Neuronal stem cell (in vitro differentiated cells): ENCODE measurements at regions not wholly inside any gene's neighbourhood (a gene's known extent, or its start where the extent isn't known, plus 50 kb on each side); places are given as distances from the start of the nearest gene placed in this dataset.

ENCODE experiments used
- DNase-seq: peaks from one replicate; pipeline ENCODE4 v3.0.0-alpha.2; 2013; ENCODE audit warnings: low spot score
- H2AFZ ChIP-seq: one replicate; pipeline ENCODE4 v1.6.1; 2013; ENCODE audit warnings: mild to moderate bottlenecking, low read length, inconsistent platforms
- H2AK5ac ChIP-seq: 2 replicates; pipeline ENCODE4 v1.6.1; 2013; ENCODE audit warnings: low read depth, mild to moderate bottlenecking, inconsistent platforms, low read length, moderate library complexity, mixed read lengths
- H2BK120ac ChIP-seq: 2 replicates; pipeline ENCODE4 v1.6.1; 2013; ENCODE audit warnings: low read depth, mild to moderate bottlenecking, inconsistent platforms, low read length, moderate library complexity, mixed read lengths
- H2BK12ac ChIP-seq: one replicate; pipeline ENCODE4 v1.6.1; 2013; ENCODE audit warnings: low read length, inconsistent platforms
- H2BK15ac ChIP-seq: 2 replicates; pipeline ENCODE4 v1.6.1; 2013; ENCODE audit warnings: mild to moderate bottlenecking, low read length, inconsistent platforms, mixed read lengths
- H2BK5ac ChIP-seq: one replicate; pipeline ENCODE4 v1.6.1; 2013; ENCODE audit warnings: inconsistent platforms, mild to moderate bottlenecking, low read length, moderate library complexity
- H3K14ac ChIP-seq: one replicate; pipeline ENCODE4 v1.6.1; 2013; ENCODE audit warnings: low read length, inconsistent platforms
- H3K18ac ChIP-seq: 2 replicates; pipeline ENCODE4 v1.6.1; 2013; ENCODE audit warnings: low read length, inconsistent platforms
- H3K23ac ChIP-seq: 2 replicates; pipeline ENCODE4 v1.6.1; 2013; ENCODE audit warnings: low read depth, mild to moderate bottlenecking, mixed read lengths, low read length, inconsistent platforms; ENCODE audit not compliant: poor library complexity
- H3K27ac ChIP-seq: replicated peaks from 3 replicates; pipeline ENCODE4 v1.5.1; 2013; ENCODE audit warnings: low read length, inconsistent platforms
- H3K27me3 ChIP-seq, 3 experiments: 2 replicates each; pipeline ENCODE4 v1.6.1; 2013; ENCODE audit warnings: low read length in 3 of 3, mild to moderate bottlenecking in 2 of 3, inconsistent platforms in 1 of 3, low read depth in 1 of 3, mixed read lengths in 1 of 3, moderate library complexity in 1 of 3; ENCODE audit not compliant: control insufficient read depth in 3 of 3, insufficient read depth in 3 of 3
- H3K36me3 ChIP-seq, 2 donors: replicated peaks in 1 of 2; 2 replicates each; pipeline ENCODE4 v1.6.1; 2013; ENCODE audit warnings: low read length in 2 of 2; ENCODE audit not compliant: control insufficient read depth in 2 of 2, insufficient read depth in 2 of 2
- H3K4ac ChIP-seq: 2 replicates; pipeline ENCODE4 v1.6.1; 2013; ENCODE audit warnings: inconsistent platforms, mild to moderate bottlenecking, low read length, moderate library complexity
- H3K4me1 ChIP-seq, 2 donors: 1 replicate in 1 of 2; 2 replicates in 1 of 2; pipeline ENCODE4 v1.6.1; 2013; ENCODE audit warnings: low read length in 2 of 2, low read depth in 1 of 2; ENCODE audit not compliant: control insufficient read depth in 2 of 2, insufficient read depth in 1 of 2
- H3K4me2 ChIP-seq: one replicate; pipeline ENCODE4 v1.6.1; 2013; ENCODE audit warnings: mild to moderate bottlenecking, low read length, inconsistent platforms; ENCODE audit not compliant: insufficient read depth, poor library complexity, severe bottlenecking
- H3K4me3 ChIP-seq, 2 donors: 2 replicates each; pipeline ENCODE4 v1.5.1; 2013; ENCODE audit warnings: low read length in 2 of 2, mild to moderate bottlenecking in 2 of 2, inconsistent platforms in 1 of 2, moderate library complexity in 1 of 2
- H3K79me1 ChIP-seq: one replicate; pipeline ENCODE4 v1.6.1; 2013; ENCODE audit warnings: low read depth, mild to moderate bottlenecking, inconsistent platforms, low read length, moderate library complexity
- H3K9ac ChIP-seq: one replicate; pipeline ENCODE4 v1.6.1; 2013; ENCODE audit warnings: mild to moderate bottlenecking, low read depth, low read length, inconsistent platforms; ENCODE audit not compliant: poor library complexity
- H3K9me3 ChIP-seq, 2 donors: replicated peaks in 1 of 2; 2 replicates each; pipeline versions ENCODE3 to v1.6.1; 2013; ENCODE audit warnings: low read length in 2 of 2, mild to moderate bottlenecking in 2 of 2, inconsistent platforms in 1 of 2, low read depth in 1 of 2, mixed read lengths in 1 of 2, moderate library complexity in 1 of 2; ENCODE audit not compliant: control insufficient read depth in 2 of 2, insufficient read depth in 1 of 2
- H4K8ac ChIP-seq: one replicate; pipeline ENCODE4 v1.6.1; 2013; ENCODE audit warnings: low read depth, mild to moderate bottlenecking, inconsistent platforms, low read length, moderate library complexity
- H4K91ac ChIP-seq: one replicate; pipeline ENCODE4 v1.6.1; 2013; ENCODE audit warnings: low read length, low read depth, mild to moderate bottlenecking, inconsistent platforms; ENCODE audit not compliant: poor library complexity
- WGBS, 2 donors: extraction: QIAGEN DNeasy Blood & Tissue Kit; methylation state at CpG; one replicate each; pipeline ENCODE4 v1.1.7; 2013; ENCODE audit warnings: missing lambda C conversion rate in 2 of 2, mixed read lengths in 1 of 2; ENCODE audit not compliant: insufficient read length in 2 of 2, insufficient replicate concordance in 1 of 2; ENCODE audit errors: extremely low coverage in 2 of 2; 5-methylcytosine and 5-hydroxymethylcytosine counted together

DNA sequence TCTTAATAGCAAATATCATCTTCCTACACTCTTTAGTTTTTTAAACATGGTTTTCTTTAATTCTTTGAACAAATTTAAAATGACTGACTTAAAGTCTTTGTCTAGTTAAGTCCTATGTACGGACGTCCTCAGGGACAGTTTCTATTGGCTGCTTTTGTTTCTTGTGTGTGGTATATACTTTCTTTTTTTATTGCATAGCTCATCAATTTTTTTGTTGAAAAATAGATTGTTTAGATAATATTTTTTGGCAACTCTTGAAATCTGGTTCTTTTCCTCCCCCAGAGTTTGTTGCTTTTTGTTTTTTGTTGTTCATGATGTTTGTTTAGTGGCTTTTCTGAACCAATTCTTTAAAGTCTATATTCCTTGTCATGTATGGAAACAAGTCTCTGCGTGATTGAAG is 479.8 kb downstream of the PREX1 start:
- Histone ChIP-seq H2BK5ac (no peak overlapping the region), H3K4me3 (no peak overlapping the region), H3K4ac (no peak overlapping the region), H2BK120ac (no peak overlapping the region), H3K36me3 (no peaks in the 10 kb centered on the region), H3K9me3 (no peaks in the 10 kb centered on the region), H2AFZ (no peak overlapping the region), H3K23ac (no peak overlapping the region), H2BK12ac (no peak overlapping the region), H3K9ac (no peak overlapping the region), H2BK15ac (no peak overlapping the region), H3K18ac (no peak overlapping the region), H3K14ac (no peak overlapping the region), H3K27ac (no peak overlapping the region), H3K4me2 (no peak overlapping the region), H3K4me1 (peaks cover 0 to 2% of the 10 kb centered on the region in 2 donors), H4K8ac (no peak overlapping the region), H4K91ac (no peak overlapping the region), H3K27me3 (peaks cover 0 to 2% (median 0%) of the 10 kb centered on the region in 3 experiments), H2AK5ac (no peak overlapping the region), H3K79me1 (no peaks in the 10 kb centered on the region)
- no CpG with 5 or more reads among the region's 3 CpGs for WGBS, 2 donors
- no peak for DNase-seq

DNA sequence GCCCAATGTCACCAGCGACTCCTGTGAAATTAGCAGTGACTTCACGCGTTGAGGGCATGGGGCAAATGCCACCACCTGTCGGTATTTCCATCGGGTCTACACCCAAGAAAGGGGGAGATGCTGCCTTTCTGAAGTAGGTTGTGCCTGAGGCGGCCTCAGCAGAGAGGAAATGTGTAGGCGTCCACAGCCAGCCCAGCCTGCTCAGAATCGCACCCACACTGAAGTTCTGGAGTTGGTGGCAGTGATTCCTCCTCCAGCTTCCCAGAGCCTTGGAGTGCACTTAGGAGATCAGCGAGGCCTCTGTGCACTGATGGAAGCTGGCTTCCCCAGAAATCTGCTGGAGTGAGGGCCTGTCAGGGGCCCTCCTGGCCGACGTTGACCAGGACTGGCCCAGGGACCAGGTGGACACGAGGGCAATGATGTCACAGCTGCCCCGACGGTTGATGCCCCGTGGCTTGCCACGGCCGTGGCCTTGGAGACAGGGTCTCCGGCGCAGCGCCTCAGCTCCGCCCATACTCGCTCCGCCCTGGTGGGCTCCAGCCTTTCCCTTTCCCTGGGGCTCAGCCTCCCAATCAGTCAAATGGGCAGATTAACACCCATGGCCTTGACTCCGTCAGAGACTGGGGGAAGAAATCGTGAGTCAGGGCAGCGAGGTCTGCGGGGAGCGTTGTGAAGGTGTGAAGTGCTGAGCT is 484.8 kb downstream of the PREX1 start:
- no CpG with 5 or more reads among the region's 28 CpGs for WGBS, 2 donors

DNA sequence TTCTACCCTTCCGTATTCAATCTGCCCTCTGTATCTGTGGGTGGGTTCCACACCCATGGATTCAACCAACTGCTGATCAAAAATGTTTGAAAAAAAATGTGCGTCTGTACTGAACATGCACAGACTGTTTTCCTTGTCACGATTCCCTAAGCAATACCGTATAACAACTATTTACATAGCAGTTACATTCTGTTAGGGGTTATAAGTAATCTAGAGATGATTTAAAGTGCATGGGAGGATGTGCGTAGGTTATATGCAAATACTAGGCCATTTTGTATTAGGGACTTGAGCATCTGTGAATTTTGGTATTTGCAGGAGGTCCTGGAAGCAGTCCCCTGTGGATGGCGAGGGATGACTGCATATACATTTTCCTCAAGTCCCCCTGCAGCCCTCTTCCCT is 486.9 kb downstream of the PREX1 start:
- no peak overlapping the region for H2AFZ ChIP-seq

More for the DNA sequence above, 484.8 kb downstream of the PREX1 start:
- Histone ChIP-seq H3K79me1 (no peaks in the 10 kb centered on the region), H3K23ac (no peak overlapping the region), H2BK5ac (no peak overlapping the region), H2AFZ (no peak overlapping the region), H2AK5ac (peak overlapping the region; percentile 49), H3K4me1 (no peaks in the 10 kb centered on the region), H3K27me3 (peaks cover 0 to 14% (median 0%) of the 10 kb centered on the region in 3 experiments), H3K4ac (no peak overlapping the region), H3K4me2 (no peak overlapping the region), H4K8ac (no peak overlapping the region), H2BK120ac (no peak overlapping the region), H3K36me3 (no peaks in the 10 kb centered on the region), H3K9me3 (no peaks in the 10 kb centered on the region), H3K18ac (peak overlapping the region; percentile 71), H3K14ac (no peak overlapping the region), H3K27ac (no peak overlapping the region), H4K91ac (no peak overlapping the region), H3K9ac (no peak overlapping the region), H2BK15ac (peak overlapping the region; percentile 51), H3K4me3 (no peak overlapping the region), H2BK12ac (peak overlapping the region; percentile 43)
- no peak for DNase-seq

DNA sequence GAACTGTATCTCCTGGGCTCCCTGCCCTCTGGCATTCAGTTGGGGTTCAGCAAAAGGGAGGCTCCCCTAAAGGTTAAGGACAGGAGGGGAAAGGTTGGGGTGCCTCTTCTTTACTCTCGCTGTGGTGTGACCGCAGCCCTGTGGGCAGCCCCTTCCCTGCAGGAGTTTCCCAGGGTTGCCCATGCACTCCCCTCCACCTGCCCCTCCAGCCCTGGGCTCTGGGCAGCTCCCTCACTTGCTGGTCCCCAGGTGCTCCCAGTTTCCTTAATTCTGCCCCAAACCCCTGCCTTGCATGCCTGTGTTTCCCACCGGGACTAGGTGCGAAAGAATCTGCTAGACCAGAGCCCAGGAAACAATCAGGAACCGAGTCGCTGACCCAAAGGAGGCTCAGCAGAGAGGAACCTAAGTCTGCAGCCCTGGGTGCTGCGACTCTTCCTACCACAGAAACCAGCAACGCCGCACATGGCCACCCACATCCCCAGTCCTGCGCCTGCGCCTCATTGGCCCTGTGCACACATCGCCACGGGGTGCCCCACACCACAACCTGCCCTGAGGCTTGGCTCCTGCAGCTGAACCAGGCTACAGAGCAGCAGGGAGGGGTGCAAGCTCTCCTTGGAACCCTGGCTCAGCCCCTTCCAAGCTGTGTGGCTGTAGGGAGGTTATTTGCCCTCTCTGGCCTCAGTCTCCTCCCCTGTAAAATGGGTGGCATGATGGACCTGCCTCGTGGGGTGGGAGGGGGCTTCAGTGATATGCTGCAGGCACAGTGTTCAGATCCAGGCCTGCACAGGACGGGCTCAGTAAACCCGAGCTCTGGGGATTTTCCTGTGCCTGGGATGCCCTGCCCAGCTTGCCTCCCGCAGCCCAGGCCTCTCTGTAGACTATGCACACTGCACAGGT is 487.6 kb downstream of the PREX1 start:
- Histone ChIP-seq H3K27me3 (peaks cover 0 to 14% (median 0%) of the 10 kb centered on the region in 3 experiments), H2BK12ac (no peak overlapping the region), H3K4me1 (peaks cover 0 to 2% of the 10 kb centered on the region in 2 donors), H4K8ac (no peak overlapping the region), H3K36me3 (no peaks in the 10 kb centered on the region), H2BK120ac (no peak overlapping the region), H3K14ac (peak overlapping the region; percentile 26), H3K4me2 (no peak overlapping the region), H3K18ac (peak overlapping the region; percentile 73), H2AK5ac (peak overlapping the region; percentile 80), H2AFZ (no peak overlapping the region), H4K91ac (no peak overlapping the region), H3K27ac (no peak overlapping the region), H3K23ac (no peak overlapping the region), H3K4ac (no peak overlapping the region), H3K79me1 (no peaks in the 10 kb centered on the region), H3K4me3 (no peak overlapping the region), H3K9me3 (no peaks in the 10 kb centered on the region), H3K9ac (peak overlapping the region; percentile 22), H2BK5ac (no peak overlapping the region), H2BK15ac (no peak overlapping the region)
- no peak for DNase-seq
- no CpG with 5 or more reads among the region's 17 CpGs for WGBS, 2 donors

More for the DNA sequence above, 486.9 kb downstream of the PREX1 start:
- H3K9me3 ChIP-seq = no peaks in the 10 kb centered on the region
- no peak overlapping the region for H3K23ac ChIP-seq
- WGBS, 2 donors = no CpG with 5 or more reads among the region's 6 CpGs
- no peak overlapping the region for H4K8ac ChIP-seq
- no peak overlapping the region for H2BK15ac ChIP-seq
- H3K36me3 ChIP-seq = no peaks in the 10 kb centered on the region
- no peak overlapping the region for H3K9ac ChIP-seq
- H3K79me1 ChIP-seq = no peaks in the 10 kb centered on the region
- H3K4me2 ChIP-seq = no peak overlapping the region
- H3K18ac ChIP-seq = no peak overlapping the region
- H2AK5ac ChIP-seq = no peak overlapping the region
- no peak overlapping the region for H3K4me3 ChIP-seq
- no peak overlapping the region for H3K27ac ChIP-seq
- no peak overlapping the region for H2BK120ac ChIP-seq
- H3K27me3 ChIP-seq = peaks cover 0 to 14% (median 0%) of the 10 kb centered on the region in 3 experiments
- H4K91ac ChIP-seq = no peak overlapping the region
- H3K14ac ChIP-seq = no peak overlapping the region
- no peak overlapping the region for H2BK5ac ChIP-seq
- no peak overlapping the region for H3K4ac ChIP-seq
- no peaks in the 10 kb centered on the region for H3K4me1 ChIP-seq
- H2BK12ac ChIP-seq = no peak overlapping the region
- DNase-seq = no peak
